Natural killer cell (primary cell): ENCODE measurements at regions not wholly inside any gene's neighbourhood (a gene's known extent, or its start where the extent isn't known, plus 50 kb on each side); places are given as distances from the start of the nearest gene placed in this dataset.

Experiments
- ATAC-seq, 3 donors: fragments of 150-1000 bp in 2 of 3; fragments of 200-7000 bp in 1 of 3; cut with Tn5 transposase; 1 replicate in 1 of 3; 2 replicates in 2 of 3; pipeline ENCODE4 v1.10.0; 2021; ENCODE audit warnings: mild to moderate bottlenecking in 2 of 3, moderate library complexity in 2 of 3
- DNase-seq, 2 donors: peaks; one replicate each; pipeline versions ENCODE4 v3.0.0 to v3.0.0-alpha.2; 2013 to 2021; ENCODE audit warnings: mixed read lengths in 1 of 2
- H3K27ac ChIP-seq: one replicate; pipeline ENCODE4 v1.5.1; 2013; ENCODE audit warnings: mild to moderate bottlenecking, low read length
- H3K27me3 ChIP-seq: one replicate; pipeline ENCODE4 v1.6.1; 2013; ENCODE audit warnings: low read length; ENCODE audit not compliant: control insufficient read depth, insufficient read depth
- H3K36me3 ChIP-seq: one replicate; pipeline ENCODE4 v1.6.1; 2013; ENCODE audit warnings: low read length; ENCODE audit not compliant: control insufficient read depth, insufficient read depth
- H3K4me1 ChIP-seq: one replicate; pipeline ENCODE4 v1.6.1; 2013; ENCODE audit warnings: low read length; ENCODE audit not compliant: control insufficient read depth, insufficient read depth
- H3K4me3 ChIP-seq: one replicate; pipeline ENCODE4 v1.5.1; 2013; ENCODE audit warnings: low read length
- H3K9me3 ChIP-seq: one replicate; pipeline ENCODE4 v1.6.1; 2013; ENCODE audit warnings: low read length; ENCODE audit not compliant: control insufficient read depth, insufficient read depth
- H3K27ac Mint-ChIP-seq, 2 donors: one replicate each; pipeline ENCODE4 v1.8.0; 2022; ENCODE audit warnings: mild to moderate bottlenecking in 2 of 2, mixed read lengths in 2 of 2, moderate library complexity in 1 of 2
- H3K27me3 Mint-ChIP-seq, 2 donors: one replicate each; pipeline ENCODE4 v1.8.0; 2022; ENCODE audit warnings: low read depth in 2 of 2, mixed read lengths in 2 of 2
- H3K36me3 Mint-ChIP-seq: one replicate; pipeline ENCODE4 v1.8.0; 2022; ENCODE audit warnings: mixed read lengths
- H3K4me1 Mint-ChIP-seq, 2 donors: one replicate each; pipeline ENCODE4 v1.8.0; 2022; ENCODE audit warnings: mixed read lengths in 2 of 2
- H3K4me3 Mint-ChIP-seq: one replicate; pipeline ENCODE4 v1.8.0; 2022; ENCODE audit warnings: mild to moderate bottlenecking, moderate library complexity, mixed read lengths
- H3K9me3 Mint-ChIP-seq, 2 donors: one replicate each; pipeline ENCODE4 v1.8.0; 2022; ENCODE audit warnings: mixed read lengths in 2 of 2
- CTCF ChIP-seq: fragments of 200-600 bp; IDR thresholded peaks from one replicate; pipeline ENCODE4 v1.8.0; 2022; ENCODE audit warnings: antibody characterized with exemption
- WGBS: methylation state at CpG from one replicate; pipeline ENCODE4 v1.1.7; 2013; ENCODE audit warnings: missing lambda C conversion rate; ENCODE audit not compliant: insufficient coverage; 5-methylcytosine and 5-hydroxymethylcytosine counted together
- intact Hi-C: fragments of 100-400 bp; cut with micrococcal nuclease; formaldehyde crosslinking; loops from one replicate; pipeline ENCODE4 v1.14.2; 2022

- Mint-ChIP-seq H3K4me3 (no peak overlapping the region), H3K36me3 (no peaks in the 10 kb centered on the region), H3K27me3 (no peaks in the 10 kb centered on the region), H3K4me1 (no peaks in the 10 kb centered on the region), H3K9me3 (peaks cover 8% of the 10 kb centered on the region in 2 donors), H3K27ac (no peak overlapping the region)
- no peak overlapping the region for H3K27ac ChIP-seq
- H3K4me3 ChIP-seq, result no peak overlapping the region
- H3K36me3 ChIP-seq, result no peaks in the 10 kb centered on the region
- no peak for TF ChIP-seq CTCF
- DNase-seq (no peak), ATAC-seq (no peak)
- H3K4me1 ChIP-seq, result no peaks in the 10 kb centered on the region
- intact Hi-C loops, result no loop called here
- no peaks in the 10 kb centered on the region for H3K9me3 ChIP-seq
- no peaks in the 10 kb centered on the region for H3K27me3 ChIP-seq
Observed at GRCh38 chr6:141117874-141118273, 1014.9 kb upstream of the GJE1 start.

- Histone ChIP-seq H3K27ac (no peak overlapping the region), H3K4me1 (no peaks in the 10 kb centered on the region), H3K4me3 (no peak overlapping the region), H3K27me3 (no peaks in the 10 kb centered on the region), H3K9me3 (no peaks in the 10 kb centered on the region), H3K36me3 (no peaks in the 10 kb centered on the region)
- ATAC-seq (no peak), DNase-seq (no peak)
- Mint-ChIP-seq H3K36me3 (no peaks in the 10 kb centered on the region), H3K27ac (no peak overlapping the region), H3K9me3 (peaks cover 4 to 6% of the 10 kb centered on the region in 2 donors), H3K27me3 (no peaks in the 10 kb centered on the region), H3K4me1 (no peaks in the 10 kb centered on the region), H3K4me3 (no peak overlapping the region)
- 58% methylated on average over 1 of the region's 2 CpGs for WGBS
- TF ChIP-seq CTCF, result no peak
- intact Hi-C loops, result no loop called here
Observed at GRCh38 chr6:141110481-141110880, 1022.2 kb upstream of the GJE1 start.

GRCh38 chr6:141107591-141108160, 1025.0 kb upstream of the GJE1 start:
- no peaks in the 10 kb centered on the region for H3K4me1 Mint-ChIP-seq
- no peak overlapping the region for H3K4me3 Mint-ChIP-seq
- Histone ChIP-seq H3K4me3 (no peak overlapping the region), H3K4me1 (no peaks in the 10 kb centered on the region), H3K27ac (no peak overlapping the region), H3K27me3 (no peaks in the 10 kb centered on the region), H3K9me3 (no peaks in the 10 kb centered on the region), H3K36me3 (no peaks in the 10 kb centered on the region)
- intact Hi-C loops, result no loop called here
- no peaks in the 10 kb centered on the region for H3K27me3 Mint-ChIP-seq
- ATAC-seq (no peak), DNase-seq (no peak)
- H3K36me3 Mint-ChIP-seq, result no peaks in the 10 kb centered on the region
- H3K27ac Mint-ChIP-seq, result no peak overlapping the region
- no peak for TF ChIP-seq CTCF
- 68% methylated on average over 1 of the region's 1 CpG for WGBS
- peaks cover 2 to 6% of the 10 kb centered on the region in 2 donors for H3K9me3 Mint-ChIP-seq

- DNase-seq, result no peak
- no peaks in the 10 kb centered on the region for H3K36me3 ChIP-seq
- Mint-ChIP-seq H3K27me3 (no peaks in the 10 kb centered on the region), H3K9me3 (peaks cover 0 to 6% of the 10 kb centered on the region in 2 donors), H3K4me3 (no peak overlapping the region), H3K4me1 (no peaks in the 10 kb centered on the region), H3K27ac (no peak overlapping the region), H3K36me3 (no peaks in the 10 kb centered on the region)
- H3K27ac ChIP-seq, result no peak overlapping the region
- intact Hi-C loops, result no loop called here
- no peaks in the 10 kb centered on the region for H3K4me1 ChIP-seq
- H3K9me3 ChIP-seq, result no peaks in the 10 kb centered on the region
- no peaks in the 10 kb centered on the region for H3K27me3 ChIP-seq
- ATAC-seq, result no peak
- no peak for TF ChIP-seq CTCF
- H3K4me3 ChIP-seq, result no peak overlapping the region
Observed at GRCh38 chr6:141105481-141105880, 1027.2 kb upstream of the GJE1 start.
